Osteoblast (primary cell): ENCODE measurements at regions not wholly inside any gene's neighbourhood (a gene's known extent, or its start where the extent isn't known, plus 50 kb on each side); places are given as distances from the start of the nearest gene placed in this dataset.

Experiments
- DNase-seq: peaks from one replicate; pipeline ENCODE4 v3.0.0; 2011; ENCODE audit warnings: low spot score, mixed read lengths; ENCODE audit not compliant: insufficient read length; ENCODE audit errors: missing footprints
- H2AFZ ChIP-seq: 2 replicates; pipeline ENCODE4 v1.6.0; 2011; ENCODE audit warnings: mild to moderate bottlenecking, low read length
- H3K27ac ChIP-seq: 2 replicates; pipeline ENCODE4 v1.5.1; 2011; ENCODE audit warnings: mild to moderate bottlenecking, low read depth, low read length, moderate library complexity
- H3K27me3 ChIP-seq: 2 replicates; pipeline ENCODE4 v1.6.0; 2012; ENCODE audit warnings: mild to moderate bottlenecking, control low read depth, inconsistent platforms, low read length, moderate library complexity; ENCODE audit not compliant: insufficient read depth
- H3K36me3 ChIP-seq: 2 replicates; pipeline ENCODE4 v1.5.1; 2011; ENCODE audit warnings: mild to moderate bottlenecking, low read length, control low read depth, moderate library complexity; ENCODE audit not compliant: insufficient read depth
- H3K4me1 ChIP-seq: 2 replicates; pipeline ENCODE4 v1.5.1; 2011; ENCODE audit warnings: mild to moderate bottlenecking, low read length, control low read depth, moderate library complexity; ENCODE audit not compliant: insufficient read depth
- H3K4me2 ChIP-seq: 2 replicates; pipeline ENCODE4 v1.6.0; 2011; ENCODE audit warnings: mild to moderate bottlenecking, low read length; ENCODE audit not compliant: insufficient read depth
- H3K4me3 ChIP-seq: fragments of 200-600 bp; sonication (generic); 3 replicates; pipeline ENCODE4 v1.5.1; 2012; ENCODE audit warnings: mild to moderate bottlenecking, low read length, inconsistent platforms; ENCODE audit not compliant: insufficient read depth
- H3K79me2 ChIP-seq: 2 replicates; pipeline ENCODE4 v1.6.0; 2012; ENCODE audit warnings: mild to moderate bottlenecking, low read length, control low read depth, inconsistent platforms; ENCODE audit not compliant: insufficient read depth
- H3K9me3 ChIP-seq: 2 replicates; pipeline ENCODE4 v1.5.1; 2011; ENCODE audit warnings: low read depth, low read length, control low read depth
- H4K20me1 ChIP-seq: 2 replicates; pipeline ENCODE4 v1.6.0; 2012; ENCODE audit warnings: mild to moderate bottlenecking, low read length, control low read depth; ENCODE audit not compliant: insufficient read depth
- CTCF ChIP-seq: IDR thresholded peaks from 2 replicates; pipeline ENCODE4 v1.5.1; 2011; ENCODE audit warnings: mild to moderate bottlenecking, low read depth, low read length, moderate library complexity; ENCODE audit errors: extremely low read depth

DNA sequence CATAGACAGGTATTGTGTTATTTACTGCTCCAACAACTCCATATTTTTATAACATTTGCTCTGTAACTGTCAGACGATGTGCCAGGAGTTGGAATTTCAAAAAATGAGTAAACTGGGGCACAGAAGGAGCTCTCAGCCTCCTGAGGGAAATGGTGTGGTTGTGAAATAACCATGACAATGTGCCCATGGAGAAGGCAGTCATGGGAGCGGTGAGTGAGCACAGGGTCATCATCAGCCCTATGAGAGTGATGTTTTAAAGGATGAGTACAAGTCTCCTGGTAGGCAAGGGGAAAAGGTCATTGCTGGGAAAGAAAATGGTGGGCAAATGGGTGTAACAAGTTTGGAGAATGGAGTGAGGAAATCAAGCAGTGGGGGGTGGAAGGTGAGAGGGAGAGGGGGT is 115.0 kb upstream of the SEC14L1 start:
- Histone ChIP-seq H3K27ac (no peak overlapping the region), H3K79me2 (no peaks in the 10 kb centered on the region), H3K9me3 (no peaks in the 10 kb centered on the region), H3K27me3 (no peaks in the 10 kb centered on the region), H2AFZ (no peak overlapping the region), H3K4me3 (no peak overlapping the region), H3K36me3 (no peaks in the 10 kb centered on the region), H3K4me1 (no peaks in the 10 kb centered on the region), H3K4me2 (no peak overlapping the region), H4K20me1 (no peaks in the 10 kb centered on the region)
- no peak for DNase-seq
- no peak for TF ChIP-seq CTCF

DNA sequence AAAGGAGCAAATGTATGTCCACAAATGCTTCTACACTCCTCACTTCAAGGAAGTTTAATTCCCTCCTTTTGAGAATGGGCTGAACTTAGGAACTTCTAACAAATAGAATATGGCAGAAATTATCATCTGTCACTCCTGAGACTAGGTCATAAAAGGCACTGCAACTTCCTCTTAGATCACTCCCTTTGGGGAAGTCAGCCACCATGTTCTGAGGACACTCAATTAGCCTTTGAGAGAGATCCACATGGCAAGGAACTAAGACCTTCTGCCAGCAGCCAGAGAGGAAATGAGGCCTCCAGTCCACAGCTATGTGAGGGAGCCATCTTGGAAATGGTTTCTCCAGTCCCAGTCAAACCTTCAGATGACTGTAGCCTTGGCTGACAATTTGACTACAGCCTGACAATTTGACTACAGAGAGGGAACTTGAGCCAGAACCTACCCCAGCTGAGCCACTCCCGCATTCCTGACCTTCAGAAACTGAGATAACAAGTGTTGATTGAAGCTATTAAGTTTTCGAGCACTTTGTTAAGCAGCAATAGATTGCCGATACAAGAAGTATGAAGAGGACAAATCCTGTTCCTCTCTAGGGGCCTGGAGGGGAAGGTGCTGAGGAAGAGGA is 113.4 kb upstream of the SEC14L1 start:
- Histone ChIP-seq H4K20me1 (no peaks in the 10 kb centered on the region), H3K79me2 (no peaks in the 10 kb centered on the region), H3K4me2 (no peak overlapping the region), H3K9me3 (peaks cover 8% of the 10 kb centered on the region), H3K4me3 (no peak overlapping the region), H2AFZ (no peak overlapping the region), H3K27me3 (no peaks in the 10 kb centered on the region), H3K4me1 (no peaks in the 10 kb centered on the region), H3K27ac (no peak overlapping the region), H3K36me3 (no peaks in the 10 kb centered on the region)
- TF ChIP-seq CTCF, result no peak
- DNase-seq, result no peak

DNA sequence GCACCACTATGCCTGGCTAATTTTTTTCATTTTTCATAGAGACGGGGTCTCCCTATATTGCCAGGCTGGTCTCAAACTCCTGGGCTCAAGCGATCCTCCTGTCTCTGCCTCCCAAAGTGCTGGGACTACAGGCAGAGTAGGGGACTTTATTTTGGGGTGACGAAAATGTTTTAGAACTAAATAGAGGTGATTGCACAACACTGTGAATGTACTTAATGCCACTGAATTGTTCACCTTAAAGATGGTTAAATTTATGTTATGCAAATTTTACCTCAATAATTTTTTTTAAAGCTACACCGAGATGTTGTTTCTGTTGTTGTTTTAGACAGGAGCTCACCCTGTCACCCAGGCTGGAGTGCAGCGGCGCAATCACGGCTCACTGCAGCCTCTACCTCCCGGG is 111.9 kb upstream of the SEC14L1 start:
- peaks cover 8% of the 10 kb centered on the region for H3K9me3 ChIP-seq

DNA sequence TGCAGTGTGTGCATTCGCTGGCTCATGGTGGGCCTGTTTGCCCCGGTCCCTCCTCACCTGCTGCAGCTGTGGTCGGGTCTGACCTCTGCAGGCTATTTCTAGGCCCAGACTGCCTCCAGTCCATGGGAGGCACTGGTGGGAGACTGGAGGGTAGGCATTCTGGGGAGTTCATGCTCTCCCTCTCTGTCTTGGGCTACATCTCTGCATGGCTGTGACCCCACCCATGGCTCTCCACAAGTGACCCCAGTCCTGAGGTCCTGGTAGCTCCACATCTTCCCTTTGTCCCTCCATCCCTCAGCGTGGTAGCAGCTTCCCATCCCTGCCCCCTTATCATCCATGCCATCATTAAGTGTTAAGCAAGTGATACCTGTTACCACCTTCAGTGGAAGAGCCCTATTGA is 107.8 kb upstream of the SEC14L1 start:
- H3K4me3 ChIP-seq, result no peak overlapping the region
- peaks cover 8% of the 10 kb centered on the region for H3K9me3 ChIP-seq
- DNase-seq, result no peak
- TF ChIP-seq CTCF, result no peak
- H2AFZ ChIP-seq, result no peak overlapping the region
- no peak overlapping the region for H3K4me2 ChIP-seq
- peaks cover 34% of the 10 kb centered on the region for H3K27me3 ChIP-seq
- no peaks in the 10 kb centered on the region for H3K4me1 ChIP-seq
- no peak overlapping the region for H3K27ac ChIP-seq
- H3K36me3 ChIP-seq, result no peaks in the 10 kb centered on the region
- no peaks in the 10 kb centered on the region for H3K79me2 ChIP-seq
- no peaks in the 10 kb centered on the region for H4K20me1 ChIP-seq

More for the DNA sequence above, 111.9 kb upstream of the SEC14L1 start:
- Histone ChIP-seq H4K20me1 (no peaks in the 10 kb centered on the region), H3K79me2 (no peaks in the 10 kb centered on the region), H3K4me1 (no peaks in the 10 kb centered on the region), H3K4me2 (no peak overlapping the region), H3K27ac (no peak overlapping the region), H2AFZ (no peak overlapping the region), H3K36me3 (no peaks in the 10 kb centered on the region), H3K27me3 (no peaks in the 10 kb centered on the region), H3K4me3 (no peak overlapping the region)
- TF ChIP-seq CTCF, result no peak
- DNase-seq, result no peak
